PC-3 (cell line): ENCODE measurements at regions not wholly inside any gene's neighbourhood (a gene's known extent, or its start where the extent isn't known, plus 50 kb on each side); places are given as distances from the start of the nearest gene placed in this dataset.

ENCODE experiments used
- ATAC-seq: fragments of 200-7000 bp; cut with Tn5 transposase; 2 replicates; pipeline ENCODE4 v1.9.1; 2020; ENCODE audit warnings: mild to moderate bottlenecking, moderate library complexity
- BruUV-seq: library from RNA; stranded (reverse); fragments of 400-500 nt; replicated peaks from 2 replicates; lab custom pipeline; 2021; lab: Mats Ljungman, UMichigan
- CTCF ChIA-PET: fragments of 300-600 bp; sonication (Branson Sonifier 250); formaldehyde crosslinking; loops from one replicate; lab custom pipeline; 2022; ENCODE audit warnings: antibody characterized with exemption; lab: Charles Lee
- POLR2A ChIA-PET: fragments of 300-600 bp; sonication (Branson Sonifier 250); formaldehyde crosslinking; loops from one replicate; lab custom pipeline; 2022; ENCODE audit warnings: antibody characterized with exemption; ENCODE audit not compliant: unreplicated experiment; lab: Charles Lee
- DNase-seq: peaks from one replicate; pipeline ENCODE4 v3.0.0-alpha.2; 2015
- H2AFZ ChIP-seq: fragments of 300-600 bp; sonication (generic); 2 replicates; pipeline ENCODE4 v1.6.0; 2016; ENCODE audit warnings: antibody characterized with exemption, low read length
- H3F3A ChIP-seq: fragments of 300-600 bp; sonication (generic); one replicate; pipeline ENCODE4 v1.6.0; 2017; ENCODE audit warnings: antibody characterized with exemption, low read length, control low read depth, mild to moderate bottlenecking; ENCODE audit not compliant: unreplicated experiment
- H3K27ac ChIP-seq: fragments of 300-600 bp; sonication (generic); 2 replicates; pipeline ENCODE4 v1.5.1; 2016; ENCODE audit warnings: mild to moderate bottlenecking, low read length
- H3K27me3 ChIP-seq: fragments of 300-600 bp; sonication (generic); 2 replicates; pipeline ENCODE4 v1.6.1; 2016; ENCODE audit warnings: low read length, mixed read lengths
- H3K36me3 ChIP-seq: fragments of 300-600 bp; sonication (generic); 2 replicates; pipeline ENCODE4 v1.6.1; 2016; ENCODE audit warnings: low read depth, mixed run types, low read length, mixed read lengths
- H3K4me1 ChIP-seq: fragments of 300-600 bp; sonication (generic); 2 replicates; pipeline ENCODE4 v1.5.1; 2016; ENCODE audit warnings: low read length; ENCODE audit not compliant: insufficient read depth
- H3K4me2 ChIP-seq: fragments of 300-600 bp; sonication (generic); 2 replicates; pipeline ENCODE4 v1.6.0; 2016; ENCODE audit warnings: low read length
- H3K4me3 ChIP-seq: fragments of 300-600 bp; sonication (generic); 2 replicates; pipeline ENCODE4 v1.5.1; 2016; ENCODE audit warnings: mild to moderate bottlenecking, low read length, mixed read lengths
- H3K79me2 ChIP-seq: fragments of 300-600 bp; sonication (generic); 2 replicates; pipeline ENCODE4 v1.6.1; 2017; ENCODE audit warnings: low read length, mixed read lengths
- H3K9ac ChIP-seq: fragments of 300-600 bp; sonication (generic); 2 replicates; pipeline ENCODE4 v1.6.0; 2016; ENCODE audit warnings: mild to moderate bottlenecking, low read length
- H3K9me2 ChIP-seq: fragments of 300-600 bp; sonication (generic); replicated peaks from 2 replicates; pipeline ENCODE4 v1.6.1; 2016; ENCODE audit warnings: mixed run types, low read length, mixed read lengths
- H3K9me3 ChIP-seq: fragments of 300-600 bp; sonication (generic); 2 replicates; pipeline ENCODE4 v1.6.1; 2016; ENCODE audit warnings: low read length, mixed read lengths
- H4K20me1 ChIP-seq: fragments of 300-600 bp; sonication (generic); 2 replicates; pipeline ENCODE4 v1.6.1; 2016; ENCODE audit warnings: low read length, mixed read lengths
- EZH2 ChIP-seq: fragments of 300-600 bp; sonication (generic); IDR thresholded peaks from one replicate; pipeline ENCODE4 v1.6.1; 2017; ENCODE audit warnings: antibody characterized with exemption, mild to moderate bottlenecking, low read length; ENCODE audit not compliant: unreplicated experiment
- EZH2phosphoT487 ChIP-seq: fragments of 300-600 bp; sonication (generic); IDR thresholded peaks from 2 replicates; pipeline ENCODE4 v1.6.1; 2018; ENCODE audit warnings: mild to moderate bottlenecking, antibody characterized with exemption, low read length, borderline replicate concordance
- intact Hi-C: fragments of 100-400 bp; cut with micrococcal nuclease; formaldehyde crosslinking; loops from 2 replicates; pipeline ENCODE4 v1.9.0; 2023
- TF ChIP-seq, protein P1 (sequence below): fragments of 300-600 bp; sonication (generic); conservative IDR thresholded peaks from 2 replicates; pipeline ENCODE4 v1.5.1; 2017; ENCODE audit warnings: antibody characterized with exemption, low read depth, mild to moderate bottlenecking, low read length

DNA sequence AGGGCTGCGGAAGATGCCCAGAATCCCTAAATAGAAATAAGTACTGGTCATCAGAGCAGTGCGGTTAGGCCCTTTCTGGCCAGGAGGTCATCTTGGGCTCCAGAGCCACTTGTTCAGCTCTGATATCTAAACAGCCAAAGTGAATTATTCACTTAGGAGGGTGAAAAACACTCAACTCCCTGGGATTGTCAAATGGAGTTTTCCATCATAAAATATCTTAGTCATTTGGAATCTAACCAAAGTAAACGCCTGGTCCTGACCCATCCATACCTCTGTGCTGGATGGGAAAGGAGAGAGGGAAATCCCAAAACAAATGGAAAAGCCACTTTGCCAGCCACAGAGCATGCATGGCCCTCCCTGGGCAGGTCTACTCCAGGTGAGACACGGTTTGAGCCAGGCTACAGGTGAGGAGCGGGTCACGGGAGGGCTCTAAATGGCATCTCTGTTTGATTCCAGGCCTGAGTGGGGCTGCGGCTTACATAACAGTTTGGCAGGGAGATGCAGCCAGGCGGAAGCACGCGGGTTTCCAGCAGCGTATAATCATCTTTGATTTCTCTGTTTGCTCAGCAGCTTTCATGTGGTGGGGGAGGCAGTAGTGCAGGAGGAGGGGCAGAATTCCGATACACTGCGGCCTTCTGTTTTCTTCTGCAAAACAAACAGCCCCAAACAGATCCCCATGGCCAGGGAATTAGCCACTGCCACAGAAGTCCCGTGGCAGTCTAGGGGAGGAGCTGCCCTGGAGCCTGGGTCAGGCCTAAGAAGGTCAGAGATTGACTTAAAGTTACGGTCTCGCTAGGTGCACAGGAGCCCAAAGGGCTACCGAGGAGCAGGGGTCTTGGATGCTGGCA lies 59.1 kb upstream of the ZNF648 start:
- DNase-seq, result peak; percentile 88
- peak overlapping the region; percentile 63 for H2AFZ ChIP-seq

DNA sequence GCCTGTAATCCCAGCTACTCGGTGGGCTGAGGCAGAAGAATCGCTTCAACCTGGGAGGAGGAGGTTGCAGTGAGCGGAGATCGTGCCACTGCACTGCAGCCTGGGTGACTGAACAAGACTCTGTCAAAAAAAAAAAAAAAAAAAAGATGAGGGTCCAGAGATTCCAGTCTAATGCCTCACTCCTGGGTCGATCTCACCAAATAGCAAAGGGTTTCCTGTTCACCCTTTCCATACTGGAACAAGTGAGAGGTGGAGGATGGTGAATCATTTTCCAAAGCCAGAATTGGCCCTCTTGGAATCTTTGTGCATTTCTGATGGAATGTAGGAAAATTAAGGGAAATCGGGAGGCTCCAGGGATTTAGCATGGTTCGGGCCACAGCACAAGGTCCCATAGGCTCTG lies 58.1 kb upstream of the ZNF648 start:
- ChIA-PET CTCF (no interaction called here), POLR2A (interaction anchor here (0.6 kb wide), 1 partner anchor 219 kb away, joined by 3 read pairs; no protein-coding TSS in a partner anchor)
- intact Hi-C loops, result loop anchor here (2.0 kb wide), 1 partner anchor 35 kb away; no protein-coding TSS in a partner anchor
- no peaks in the 10 kb centered on the region for H3K27me3 ChIP-seq
- no peaks in the 10 kb centered on the region for H3K36me3 ChIP-seq
- peak overlapping the region; percentile 36; the same call in 1 of the 2 replicates for H3K9ac ChIP-seq
- H4K20me1 ChIP-seq, result no peaks in the 10 kb centered on the region
- no peaks in the 10 kb centered on the region for H3K9me3 ChIP-seq
- H3K4me1 ChIP-seq, result peaks cover 37% of the 10 kb centered on the region
- H3K4me2 ChIP-seq, result peak overlapping the region; percentile 78
- ATAC-seq, result no peak
- no peak overlapping the region for H2AFZ ChIP-seq
- TF ChIP-seq EZH2 (no peak), EZH2phosphoT487 (no peak)
- TF ChIP-seq, protein P1, sequence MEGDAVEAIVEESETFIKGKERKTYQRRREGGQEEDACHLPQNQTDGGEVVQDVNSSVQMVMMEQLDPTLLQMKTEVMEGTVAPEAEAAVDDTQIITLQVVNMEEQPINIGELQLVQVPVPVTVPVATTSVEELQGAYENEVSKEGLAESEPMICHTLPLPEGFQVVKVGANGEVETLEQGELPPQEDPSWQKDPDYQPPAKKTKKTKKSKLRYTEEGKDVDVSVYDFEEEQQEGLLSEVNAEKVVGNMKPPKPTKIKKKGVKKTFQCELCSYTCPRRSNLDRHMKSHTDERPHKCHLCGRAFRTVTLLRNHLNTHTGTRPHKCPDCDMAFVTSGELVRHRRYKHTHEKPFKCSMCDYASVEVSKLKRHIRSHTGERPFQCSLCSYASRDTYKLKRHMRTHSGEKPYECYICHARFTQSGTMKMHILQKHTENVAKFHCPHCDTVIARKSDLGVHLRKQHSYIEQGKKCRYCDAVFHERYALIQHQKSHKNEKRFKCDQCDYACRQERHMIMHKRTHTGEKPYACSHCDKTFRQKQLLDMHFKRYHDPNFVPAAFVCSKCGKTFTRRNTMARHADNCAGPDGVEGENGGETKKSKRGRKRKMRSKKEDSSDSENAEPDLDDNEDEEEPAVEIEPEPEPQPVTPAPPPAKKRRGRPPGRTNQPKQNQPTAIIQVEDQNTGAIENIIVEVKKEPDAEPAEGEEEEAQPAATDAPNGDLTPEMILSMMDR, result no peak
- H3K79me2 ChIP-seq, result no peaks in the 10 kb centered on the region
- no TSS peak for BruUV-seq
- H3K27ac ChIP-seq, result peak overlapping the region; percentile 86
- peak overlapping the region; percentile 8; the same call in 1 of the 2 replicates for H3K4me3 ChIP-seq
- DNase-seq, result peak; percentile 21
- H3F3A ChIP-seq, result no peaks in the 10 kb centered on the region
- H3K9me2 ChIP-seq, result no peaks in the 10 kb centered on the region

More for the DNA sequence above, 59.1 kb upstream of the ZNF648 start:
- CTCF ChIA-PET, result interaction anchor here (0.7 kb wide), 1 partner anchor 95 kb away, joined by 3 read pairs; no protein-coding TSS in a partner anchor
- peak; percentile 79 for ATAC-seq
- Histone ChIP-seq H3K9me2 (no peaks in the 10 kb centered on the region), H3K27ac (peak overlapping the region; percentile 86), H3K9ac (peak overlapping the region; percentile 20; the same call in 1 of the 2 replicates), H3K27me3 (no peaks in the 10 kb centered on the region), H3K4me1 (peaks cover 37% of the 10 kb centered on the region), H3K79me2 (no peaks in the 10 kb centered on the region), H3K9me3 (no peaks in the 10 kb centered on the region), H4K20me1 (no peaks in the 10 kb centered on the region), H3K36me3 (no peaks in the 10 kb centered on the region), H3K4me3 (peak overlapping the region; percentile 13; the same call in 1 of the 2 replicates), H3F3A (no peaks in the 10 kb centered on the region), H3K4me2 (peak overlapping the region; percentile 78)
- POLR2A ChIA-PET, result interaction anchor here (0.6 kb wide), 1 partner anchor 218 kb away, joined by 3 read pairs; no protein-coding TSS in a partner anchor
- BruUV-seq, result no TSS peak
- intact Hi-C loops, result loop anchor here (2.0 kb wide), 1 partner anchor 36 kb away; no protein-coding TSS in a partner anchor
- no peak for TF ChIP-seq EZH2
- TF ChIP-seq EZH2phosphoT487, result no peak
- TF ChIP-seq, protein P1, result no peak

DNA sequence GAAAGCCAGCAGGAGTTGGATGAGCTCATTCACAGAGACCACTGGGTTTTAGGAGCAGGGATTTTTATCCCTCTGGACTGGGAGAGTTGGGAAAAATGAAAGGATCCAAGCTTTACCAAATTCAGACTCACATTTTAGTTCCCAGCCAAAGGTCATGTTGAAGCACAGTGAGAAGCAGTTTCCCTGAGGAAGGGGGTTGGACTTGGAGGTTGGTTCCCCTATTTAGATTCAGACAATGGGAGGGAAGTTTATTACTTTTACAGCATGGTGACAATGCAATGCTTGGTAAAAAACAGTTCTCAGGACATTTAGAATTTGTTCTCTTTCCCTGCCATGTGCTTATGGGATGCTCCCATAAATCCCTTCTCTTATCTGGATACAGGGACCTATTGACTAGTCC lies 57.3 kb upstream of the ZNF648 start:
- Histone ChIP-seq H3K9me2 (no peaks in the 10 kb centered on the region), H3K36me3 (no peaks in the 10 kb centered on the region), H3K79me2 (no peaks in the 10 kb centered on the region), H3K27ac (no peak overlapping the region), H2AFZ (no peak overlapping the region), H3F3A (no peaks in the 10 kb centered on the region), H3K4me1 (peaks cover 37% of the 10 kb centered on the region), H3K4me2 (no peak overlapping the region), H4K20me1 (no peaks in the 10 kb centered on the region), H3K27me3 (no peaks in the 10 kb centered on the region), H3K9ac (no peak overlapping the region), H3K4me3 (no peak overlapping the region), H3K9me3 (no peaks in the 10 kb centered on the region)
- POLR2A ChIA-PET, result no interaction called here
- BruUV-seq, result no TSS peak
- ATAC-seq, result no peak
- TF ChIP-seq EZH2phosphoT487 (no peak), EZH2 (no peak)
- TF ChIP-seq, protein P1, result no peak
- CTCF ChIA-PET, result no interaction called here
- intact Hi-C loops, result no loop called here
- no peak for DNase-seq
